A549 (cell line): ENCODE measurements at regions not wholly inside any gene's neighbourhood (a gene's known extent, or its start where the extent isn't known, plus 50 kb on each side); places are given as distances from the start of the nearest gene placed in this dataset.

Source experiments
- ATAC-seq, 2 experiments: fragments of 200-7000 bp in 1 of 2; fragments of >200 bp in 1 of 2; cut with Nextera tagmentation in 1 of 2; cut with Tn5 transposase in 1 of 2; 3 replicates each; pipeline versions ENCODE4 v1.8.0 to v1.9.1; 2018 to 2020; ENCODE audit warnings: mild to moderate bottlenecking in 1 of 2, moderate library complexity in 1 of 2
- CTCF ChIA-PET: fragments of 300-600 bp; sonication (Branson Sonifier 250); formaldehyde crosslinking; extraction: SDS; loops from one replicate; lab custom pipeline; 2021; ENCODE audit warnings: antibody characterized with exemption, inconsistent platforms; lab: Yijun Ruan, JAX
- POLR2A ChIA-PET: fragments of 350-600 bp; formaldehyde crosslinking; extraction: SDS; loops from one replicate; lab custom pipeline; 2021; ENCODE audit warnings: antibody characterized with exemption, inconsistent platforms; lab: Yijun Ruan, JAX
- DNase-seq, 2 experiments: peaks; one replicate each; pipeline versions ENCODE4 v3.0.0 to v3.0.0-alpha.2; 2011 to 2016; ENCODE audit warnings: low read depth in 1 of 2, low spot score in 1 of 2
- FAIRE-seq: peaks from 2 replicates; lab custom pipeline; 2011; peaks lifted over from hg19 to GRCh38; lab: Jason Lieb, UNC
- H3K27ac ChIP-seq, 2 experiments: fragments of >200 bp; sonication (Bioruptor Twin); formaldehyde crosslinking; 3 replicates each; pipeline ENCODE4 v1.5.1; 2016 to 2017
- H3K4me1 ChIP-seq: fragments of >200 bp; sonication (Bioruptor Twin); formaldehyde crosslinking; 3 replicates; pipeline ENCODE4 v1.6.1; 2016
- H3K4me2 ChIP-seq: fragments of >200 bp; sonication (Bioruptor Twin); formaldehyde crosslinking; 3 replicates; pipeline ENCODE4 v1.6.1; 2016
- H3K4me3 ChIP-seq: fragments of >200 bp; sonication (Bioruptor Twin); formaldehyde crosslinking; 3 replicates; pipeline ENCODE4 v1.5.1; 2016
- H3K9me3 ChIP-seq: fragments of >200 bp; sonication (Bioruptor Twin); formaldehyde crosslinking; 3 replicates; pipeline ENCODE4 v1.6.1; 2016
- BHLHE40 ChIP-seq: IDR thresholded peaks from 2 replicates; pipeline ENCODE4 v1.6.1; 2012; ENCODE audit warnings: low read depth, low read length, inconsistent platforms
- CBX2 ChIP-seq: fragments of 200-600 bp; sonication (generic); IDR thresholded peaks from 2 replicates; pipeline ENCODE4 v1.6.1; 2016; ENCODE audit warnings: low read depth, mild to moderate bottlenecking, borderline replicate concordance
- CEBPB ChIP-seq, 2 experiments: fragments of >200 bp in 1 of 2; sonication (Bioruptor Twin) in 1 of 2; formaldehyde crosslinking in 1 of 2; IDR thresholded peaks; 2 replicates each; pipeline ENCODE4 v1.6.1; 2012 to 2016
- CHD4 ChIP-seq: fragments of 200-600 bp; sonication (generic); IDR thresholded peaks from 2 replicates; pipeline ENCODE4 v1.6.1; 2016; ENCODE audit warnings: antibody characterized with exemption, mild to moderate bottlenecking, borderline replicate concordance
- CTCF ChIP-seq: fragments of >200 bp; sonication (Bioruptor Twin); formaldehyde crosslinking; IDR thresholded peaks from 3 replicates; pipeline ENCODE4 v1.5.1; 2016
- EHF ChIP-seq: fragments of 250-450 bp; sonication (Bioruptor Pico); IDR thresholded peaks from 2 replicates; pipeline ENCODE4 v1.5.0; 2020; ENCODE audit warnings: mild to moderate bottlenecking
- EHMT2 ChIP-seq: fragments of 200-600 bp; sonication (generic); IDR thresholded peaks from 2 replicates; pipeline ENCODE4 v1.6.1; 2016; ENCODE audit warnings: antibody characterized with exemption, low read depth, mild to moderate bottlenecking, moderate library complexity
- EP300 ChIP-seq, 2 experiments: fragments of >200 bp; sonication (Bioruptor Twin); formaldehyde crosslinking; IDR thresholded peaks; 2 replicates in 1 of 2; 3 replicates in 1 of 2; pipeline ENCODE4 v1.6.1; 2016 to 2017
- FOSB ChIP-seq: fragments of 250-450 bp; sonication (Bioruptor Pico); IDR thresholded peaks from 2 replicates; pipeline ENCODE4 v1.5.0; 2020; ENCODE audit warnings: mild to moderate bottlenecking, moderate library complexity
- FOSL2 ChIP-seq, 2 experiments: fragments of 450-650 bp in 1 of 2; fragments of >200 bp in 1 of 2; sonication (Bioruptor Twin) in 1 of 2; formaldehyde crosslinking; IDR thresholded peaks; 2 replicates each; pipeline versions ENCODE4 v1.5.0 to v1.6.1; 2016 to 2020; ENCODE audit warnings: mild to moderate bottlenecking in 1 of 2, moderate library complexity in 1 of 2
- HDAC2 ChIP-seq: fragments of 200-600 bp; sonication (generic); IDR thresholded peaks from 2 replicates; pipeline ENCODE4 v1.6.1; 2016
- HES2 ChIP-seq: fragments of >200 bp; sonication (Bioruptor Twin); formaldehyde crosslinking; IDR thresholded peaks from 2 replicates; pipeline ENCODE4 v1.6.1; 2016
- JUNB ChIP-seq: fragments of >200 bp; sonication (Bioruptor Twin); formaldehyde crosslinking; IDR thresholded peaks from 2 replicates; pipeline ENCODE4 v1.6.1; 2016
- KDM5A ChIP-seq: fragments of 200-600 bp; sonication (generic); IDR thresholded peaks from 2 replicates; pipeline ENCODE4 v1.6.1; 2016; ENCODE audit warnings: antibody characterized with exemption, mild to moderate bottlenecking
- NPAS2 ChIP-seq: fragments of 250-450 bp; sonication (Bioruptor Pico); IDR thresholded peaks from 2 replicates; pipeline ENCODE4 v1.8.0; 2022; ENCODE audit warnings: mild to moderate bottlenecking, moderate library complexity, borderline replicate concordance
- NR3C1 ChIP-seq: fragments of >200 bp; sonication (Bioruptor Twin); formaldehyde crosslinking; IDR thresholded peaks from 3 replicates; pipeline ENCODE4 v1.6.1; 2017
- PHF8 ChIP-seq: fragments of 200-600 bp; sonication (generic); IDR thresholded peaks from 2 replicates; pipeline ENCODE4 v1.6.1; 2016; ENCODE audit warnings: low read depth, mild to moderate bottlenecking, antibody characterized with exemption, moderate library complexity, borderline replicate concordance
- RAD21 ChIP-seq, 2 experiments: fragments of >200 bp in 1 of 2; sonication (Bioruptor Twin) in 1 of 2; formaldehyde crosslinking in 1 of 2; IDR thresholded peaks in 1 of 2; conservative IDR thresholded peaks in 1 of 2; 2 replicates in 1 of 2; 3 replicates in 1 of 2; pipeline ENCODE4 v1.6.1; 2012 to 2018; ENCODE audit warnings: inconsistent platforms in 1 of 2
- RFX5 ChIP-seq: fragments of 450-650 bp; IDR thresholded peaks from 2 replicates; pipeline ENCODE4 v1.7.1; 2014; ENCODE audit warnings: antibody characterized with exemption, mild to moderate bottlenecking, moderate library complexity
- RNF2 ChIP-seq: fragments of 200-600 bp; sonication (generic); IDR thresholded peaks from 2 replicates; pipeline ENCODE4 v1.6.1; 2016; ENCODE audit warnings: low read depth, mild to moderate bottlenecking, antibody characterized with exemption, moderate library complexity, borderline replicate concordance
- TP53 ChIP-seq: fragments of 250-450 bp; sonication (Bioruptor Pico); IDR thresholded peaks from 2 replicates; pipeline ENCODE4 v1.5.0; 2021; ENCODE audit warnings: mild to moderate bottlenecking, moderate library complexity
- ZC3H11A ChIP-seq: fragments of 450-650 bp; IDR thresholded peaks from 2 replicates; pipeline ENCODE4 v1.6.1; 2014; ENCODE audit warnings: antibody characterized with exemption, mild to moderate bottlenecking
- ZNF302 ChIP-seq: fragments of 250-450 bp; sonication (Bioruptor Pico); IDR thresholded peaks from 2 replicates; pipeline ENCODE4 v1.9.0; 2021; ENCODE audit warnings: inconsistent platforms, mild to moderate bottlenecking, moderate library complexity
- ZSCAN20 ChIP-seq: fragments of 250-450 bp; sonication (Bioruptor Pico); IDR thresholded peaks from 2 replicates; pipeline ENCODE4 v1.8.0; 2022; ENCODE audit warnings: mild to moderate bottlenecking, moderate library complexity
- WGBS: methylation state at CpG from one replicate; pipeline ENCODE4 v1.1.6; 2017; ENCODE audit errors: missing lambda C conversion rate; 5-methylcytosine and 5-hydroxymethylcytosine counted together

- ChIA-PET CTCF (interaction anchor here (0.7 to 2.2 kb wide), 2 partner anchors 14 to 16 kb away, joined by 4 to 7 read pairs; no protein-coding TSS in a partner anchor), POLR2A (no interaction called here)
- FAIRE-seq = no peak
- Histone ChIP-seq H3K4me1 (no peaks in the 10 kb centered on the region), H3K27ac (no peak overlapping the region), H3K9me3 (no peaks in the 10 kb centered on the region), H3K4me3 (no peak overlapping the region), H3K4me2 (no peak overlapping the region)
- no peak for DNase-seq
- TF ChIP-seq ZC3H11A (no peak), FOSL2 (IDR thresholded peaks at IDR 0.05) (no peak), FOSL2 (CRISPR knock-in tag; IDR thresholded peaks at IDR 0.05) (no peak), CHD4 (no peak), CBX2 (no peak), RFX5 (no peak), TP53 (CRISPR knock-in tag) (no peak), EP300 (IDR thresholded peaks at IDR 0.05) (no peak), KDM5A (no peak), EHMT2 (no peak), NPAS2 (CRISPR knock-in tag) (no peak), PHF8 (no peak), ZNF302 (CRISPR knock-in tag) (no peak)
- no peak for ATAC-seq
- 89% methylated on average over 5 of the region's 6 CpGs for WGBS
Measured at GRCh38 chr3:43783987-43784639, 93.4 kb downstream of the ABHD5 start.

- DNase-seq (no peak), FAIRE-seq (no peak), ATAC-seq (no peak)
- H3K4me1 ChIP-seq = no peaks in the 10 kb centered on the region
- no peak overlapping the region for H3K4me2 ChIP-seq
- H3K27ac ChIP-seq = no peak overlapping the region
- ChIA-PET POLR2A (no interaction called here), CTCF (interaction anchor here (0.7 to 2.2 kb wide), 2 partner anchors 13 to 16 kb away, joined by 4 to 7 read pairs; no protein-coding TSS in a partner anchor)
- no peak for TF ChIP-seq ZSCAN20 (CRISPR knock-in tag)
- TF ChIP-seq BHLHE40 = no peak
- no peak for TF ChIP-seq RNF2
- no peak for TF ChIP-seq EHF (CRISPR knock-in tag)
- no peak for TF ChIP-seq CBX2
- no peaks in the 10 kb centered on the region for H3K9me3 ChIP-seq
- 82% methylated on average over 3 of the region's 4 CpGs for WGBS
- no peak overlapping the region for H3K4me3 ChIP-seq
Measured at GRCh38 chr3:43784640-43785011, 93.9 kb downstream of the ABHD5 start.

- DNase-seq (no peak), ATAC-seq (no peak), FAIRE-seq (no peak)
- POLR2A ChIA-PET = no interaction called here
- WGBS = 69% methylated on average over 8 of the region's 8 CpGs
- H3K27ac ChIP-seq = no peak overlapping the region
- TF ChIP-seq CEBPB (IDR thresholded peaks at IDR 0.05) (no peak), KDM5A (no peak), FOSB (CRISPR knock-in tag) (no peak), HDAC2 (no peak), RAD21 (conservative IDR thresholded peaks at IDR 0.05 in 1 of 2, IDR thresholded peaks at IDR 0.05 in 1 of 2) (no peak), HES2 (no peak), CTCF (no peak), NR3C1 (no peak), JUNB (no peak)
- H3K4me3 ChIP-seq = no peak overlapping the region
- no peak overlapping the region for H3K4me2 ChIP-seq
- no peaks in the 10 kb centered on the region for H3K9me3 ChIP-seq
- CTCF ChIA-PET = interaction anchor here (0.7 to 0.8 kb wide), 2 partner anchors 413 to 441 kb away, joined by 3 read pairs; no protein-coding TSS in a partner anchor
- no peaks in the 10 kb centered on the region for H3K4me1 ChIP-seq
Measured at GRCh38 chr3:43785551-43785950, 94.8 kb downstream of the ABHD5 start.
